NCI-H2107 treated with DMSO at 0.1 percent for 48 hours (cell line): ENCODE measurements at regions not wholly inside any gene's neighbourhood (a gene's known extent, or its start where the extent isn't known, plus 50 kb on each side); places are given as distances from the start of the nearest gene placed in this dataset.

ENCODE experiments used
- DNase-seq: peaks from one replicate; lab custom pipeline; 2025; ENCODE audit not compliant: unreplicated experiment; lab: John Stamatoyannopoulos, UW

DNA sequence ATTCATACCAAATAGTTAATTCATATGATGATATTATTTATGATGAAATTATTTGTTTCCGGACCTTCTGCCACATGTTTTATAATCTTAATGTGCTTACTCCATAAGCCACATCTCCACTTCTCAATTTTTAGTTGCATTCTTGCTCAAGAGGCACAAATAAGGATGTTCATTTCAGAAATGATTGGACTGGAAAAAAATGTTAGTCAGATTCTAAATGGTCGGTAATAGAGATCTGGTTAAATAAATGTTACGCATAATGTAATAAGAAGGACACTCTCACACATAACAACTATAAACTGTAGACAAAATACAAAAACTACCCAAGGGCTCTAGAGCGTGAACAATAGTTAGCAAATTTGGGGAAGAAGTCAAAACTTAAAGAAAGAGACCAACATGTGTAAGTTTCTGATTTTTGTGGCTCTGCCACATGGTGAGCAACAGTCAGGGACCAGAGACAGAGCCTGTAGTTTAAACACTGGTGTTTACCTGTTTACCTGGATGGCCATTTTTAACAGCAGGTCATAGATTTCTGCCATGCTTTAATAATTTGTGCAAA, 554.3 kb upstream of the CLINT1 start:
- no peak for DNase-seq

DNA sequence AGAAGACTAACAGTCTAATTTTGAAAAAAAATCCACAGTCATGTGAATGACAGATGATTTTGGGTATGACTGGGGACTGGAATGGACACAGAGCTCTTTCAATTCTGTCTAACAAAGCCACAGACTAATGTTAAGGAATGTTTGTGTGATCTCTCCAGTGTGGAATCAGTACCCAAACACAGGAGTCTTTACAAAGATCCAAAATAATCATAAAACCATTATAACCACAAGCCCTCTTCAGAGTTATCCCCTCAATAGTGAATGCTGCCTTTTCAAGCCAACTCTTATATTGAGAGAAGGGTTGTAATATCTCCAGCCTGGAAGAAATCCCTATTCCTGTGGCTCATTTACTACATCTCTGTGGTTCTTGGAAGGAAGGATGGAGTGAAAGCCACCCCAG, 552.0 kb upstream of the CLINT1 start:
- DNase-seq, result no peak

DNA sequence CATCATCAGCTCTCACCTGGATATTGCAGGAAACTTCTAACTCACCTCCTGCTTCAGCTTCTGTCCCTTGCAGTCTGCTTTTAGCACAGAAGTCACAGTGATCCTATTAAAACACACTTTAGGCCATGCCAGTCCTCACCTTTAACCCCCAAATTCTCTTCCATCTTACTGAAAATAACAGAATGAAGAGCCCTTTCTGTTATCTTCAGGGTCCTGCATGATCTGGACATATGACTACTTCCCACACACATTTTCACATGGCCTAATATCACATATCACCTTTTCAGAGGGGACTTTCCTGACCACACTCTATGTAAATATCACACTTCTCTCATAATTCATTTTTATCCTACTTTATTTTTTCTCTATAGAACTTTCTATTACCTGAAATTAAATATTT, 550.6 kb upstream of the CLINT1 start:
- DNase-seq, result no peak

DNA sequence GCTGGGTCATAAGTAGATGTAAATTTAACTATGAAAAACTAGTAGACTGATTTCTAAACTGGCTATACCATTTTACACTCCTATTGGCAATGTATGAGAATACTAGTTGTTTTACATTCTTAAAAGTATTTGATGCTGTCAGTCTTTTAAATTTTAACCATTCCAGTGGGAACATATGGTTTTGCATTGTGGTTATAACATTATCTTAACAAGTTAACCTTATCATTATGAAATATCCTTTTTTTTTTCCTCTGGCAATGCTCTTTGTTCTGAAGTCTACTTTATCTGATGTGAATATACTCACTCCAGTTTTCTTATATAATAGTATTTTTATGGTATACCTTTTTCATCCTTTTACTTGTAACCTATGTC, 548.9 kb upstream of the CLINT1 start:
- DNase-seq, result no peak

DNA sequence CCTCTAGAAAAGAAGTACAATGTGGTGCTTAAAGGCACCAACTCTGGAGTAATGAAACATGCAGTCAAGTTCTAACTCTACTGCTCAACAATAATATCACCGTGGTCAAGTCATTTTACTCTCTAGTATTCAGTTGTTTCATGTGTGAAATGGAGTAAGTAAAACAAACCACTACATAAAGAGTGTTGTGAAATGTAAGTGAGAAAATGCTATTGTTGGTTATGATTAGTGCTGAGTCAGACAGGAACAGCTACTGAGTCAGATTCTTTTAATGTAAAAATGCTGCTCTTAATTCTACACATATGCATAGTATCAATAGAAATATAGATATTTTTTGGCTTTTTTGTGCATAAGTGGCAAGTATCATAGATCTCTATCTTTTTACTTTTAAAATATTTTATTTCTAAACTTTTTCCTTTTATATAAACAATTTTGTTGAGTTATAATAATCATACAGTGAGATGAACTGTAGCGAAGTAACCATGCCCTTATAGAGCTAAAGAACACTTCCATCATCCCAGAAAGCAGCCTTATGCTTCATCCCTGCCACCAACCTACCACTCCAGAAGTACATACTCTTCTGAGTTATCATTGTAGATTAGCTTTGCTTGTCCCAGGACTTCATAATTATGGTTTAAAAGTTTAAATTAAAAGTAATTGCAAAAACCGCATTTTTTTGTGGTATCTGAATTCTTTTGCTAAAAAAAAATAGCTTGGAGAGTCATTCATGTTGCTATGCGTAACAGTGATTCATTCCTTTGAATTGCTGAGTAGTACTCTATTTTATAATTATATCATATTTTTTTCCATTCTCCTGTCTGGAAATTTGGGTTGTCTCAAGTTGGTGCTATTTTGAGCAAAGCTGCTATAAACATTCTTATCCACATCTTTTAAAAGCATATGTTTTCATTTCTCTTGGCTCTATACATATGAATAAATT, 548.2 kb upstream of the CLINT1 start:
- no peak for DNase-seq

DNA sequence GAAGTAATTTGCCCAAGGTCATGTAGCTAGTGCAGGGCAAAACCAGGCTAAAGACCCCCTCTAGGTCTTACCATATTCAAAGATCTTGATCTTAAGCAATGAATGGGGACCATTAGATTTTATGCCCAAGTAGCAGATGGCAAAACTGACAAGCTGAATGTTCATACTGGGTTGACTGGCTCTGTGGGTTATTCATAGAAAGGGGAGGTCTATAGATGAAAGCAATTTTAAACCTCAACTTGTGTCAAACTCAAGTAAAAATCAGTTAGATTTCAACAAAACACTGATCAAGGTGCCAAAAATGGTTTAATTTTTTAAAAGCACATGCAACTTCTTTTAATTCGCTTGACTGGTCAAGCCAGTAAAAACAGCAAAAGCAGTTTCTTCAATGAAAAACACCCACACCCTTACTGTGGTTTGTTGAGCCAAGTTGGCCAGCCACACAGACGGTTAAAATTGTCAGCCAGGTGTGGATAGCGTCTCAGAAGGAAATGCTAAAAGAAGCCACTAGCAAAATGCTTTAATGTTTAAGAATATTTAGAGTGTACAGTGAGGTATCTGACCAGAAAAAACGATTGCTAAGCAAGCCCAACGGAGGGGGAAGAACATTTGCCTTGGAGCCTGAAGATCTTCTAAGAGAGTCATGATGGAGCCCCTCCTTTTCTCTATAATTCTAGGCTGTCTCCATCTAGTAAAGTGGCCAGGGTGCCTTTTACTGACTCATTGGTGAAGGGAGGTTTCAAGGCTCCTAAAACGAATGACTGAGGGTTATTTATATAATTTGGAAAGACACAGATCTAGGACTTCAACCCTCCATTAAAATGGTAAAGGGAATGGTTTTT, 539.6 kb upstream of the CLINT1 start:
- no peak for DNase-seq

DNA sequence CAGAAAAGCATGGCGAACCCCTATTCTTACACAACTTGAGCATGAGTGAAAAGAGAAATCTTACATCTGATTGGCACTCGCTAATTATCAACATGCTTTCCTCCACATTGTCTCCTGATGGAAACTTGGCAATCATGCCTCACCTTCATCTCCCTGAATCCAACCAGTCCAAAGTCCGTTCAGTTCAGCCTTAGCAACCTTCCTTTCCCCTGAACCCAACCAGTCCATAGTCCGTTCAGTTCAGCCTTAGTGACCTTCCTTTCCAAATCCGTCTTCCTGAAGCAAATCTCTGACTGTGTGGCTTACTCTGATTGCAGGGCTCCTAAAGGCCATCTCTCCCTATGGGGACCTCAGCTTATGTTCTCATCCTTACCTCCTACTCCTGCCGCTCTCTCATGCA, 538.3 kb upstream of the CLINT1 start:
- DNase-seq, result no peak

DNA sequence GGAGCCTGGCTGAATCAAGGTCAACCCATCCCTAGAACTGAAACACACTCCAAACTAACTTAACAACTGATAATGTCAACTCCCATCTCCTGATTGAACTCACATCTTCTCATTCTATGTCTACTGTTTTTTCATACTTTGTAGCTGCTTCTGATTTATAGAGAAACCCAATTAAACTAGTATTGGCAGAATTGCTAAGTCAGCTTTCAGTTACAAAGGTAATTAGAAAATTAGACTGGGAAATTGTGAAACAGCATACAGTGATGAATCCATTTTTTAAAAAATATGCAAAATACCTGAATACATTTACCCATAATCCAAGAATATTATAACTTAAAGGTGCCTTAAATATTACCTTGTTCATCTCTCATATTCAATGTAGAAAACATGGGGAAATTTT, 535.2 kb upstream of the CLINT1 start:
- DNase-seq, result no peak

DNA sequence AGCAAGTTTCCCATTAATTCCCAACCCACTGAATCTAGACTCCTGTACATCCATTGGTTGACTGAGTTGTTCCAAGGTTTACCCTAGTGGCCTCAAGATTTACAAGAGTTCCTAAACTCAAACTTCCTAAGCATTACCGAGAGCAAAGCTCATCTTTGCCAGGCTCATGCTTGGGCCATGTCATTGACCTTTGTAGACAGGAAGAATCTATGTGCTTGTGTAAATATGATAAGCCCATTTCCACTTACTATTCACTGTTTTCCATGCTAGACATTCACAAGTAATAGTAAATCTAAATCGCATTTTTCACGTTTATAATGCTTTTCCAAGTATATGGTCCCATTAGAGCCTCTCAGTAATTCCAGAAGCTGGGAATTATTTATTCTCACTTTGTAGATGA, 534.5 kb upstream of the CLINT1 start:
- no peak for DNase-seq

DNA sequence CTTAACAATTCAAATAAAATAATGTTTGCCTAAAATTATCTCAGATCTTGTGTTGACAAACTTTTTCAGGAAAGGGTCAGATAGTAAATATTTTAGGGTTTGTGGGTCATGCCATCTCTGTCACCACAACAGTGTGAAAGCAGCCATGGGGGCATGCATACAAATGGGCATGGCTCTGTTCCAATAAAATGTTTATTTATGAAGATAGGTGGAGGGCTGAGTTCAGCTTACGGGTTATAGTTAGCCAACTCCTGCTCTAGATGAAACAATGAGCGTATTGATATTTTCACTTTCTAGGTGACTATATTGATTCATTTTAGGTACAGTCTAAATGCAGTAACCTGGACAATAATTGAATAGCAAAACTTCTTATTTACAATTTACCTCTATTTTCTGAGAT, 533.8 kb upstream of the CLINT1 start:
- no peak for DNase-seq

DNA sequence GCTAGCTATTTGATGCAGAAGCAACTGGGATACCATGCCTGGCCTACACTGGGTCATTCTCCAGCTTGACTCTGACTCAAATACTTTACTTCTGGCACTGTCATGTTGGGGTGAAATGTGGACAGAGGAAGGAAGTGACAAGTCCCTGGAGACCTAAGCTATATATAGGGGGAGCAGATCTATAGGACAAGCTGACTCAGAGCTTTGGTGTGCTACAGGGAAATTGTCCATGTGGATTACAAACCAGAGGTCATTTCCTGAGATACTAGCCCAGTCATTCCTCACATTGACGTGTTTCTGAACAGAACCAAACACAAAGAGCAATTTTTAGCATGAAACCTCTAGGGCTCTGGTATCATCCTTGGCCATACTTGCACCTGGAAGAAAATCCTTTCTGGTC, 531.6 kb upstream of the CLINT1 start:
- no peak for DNase-seq

DNA sequence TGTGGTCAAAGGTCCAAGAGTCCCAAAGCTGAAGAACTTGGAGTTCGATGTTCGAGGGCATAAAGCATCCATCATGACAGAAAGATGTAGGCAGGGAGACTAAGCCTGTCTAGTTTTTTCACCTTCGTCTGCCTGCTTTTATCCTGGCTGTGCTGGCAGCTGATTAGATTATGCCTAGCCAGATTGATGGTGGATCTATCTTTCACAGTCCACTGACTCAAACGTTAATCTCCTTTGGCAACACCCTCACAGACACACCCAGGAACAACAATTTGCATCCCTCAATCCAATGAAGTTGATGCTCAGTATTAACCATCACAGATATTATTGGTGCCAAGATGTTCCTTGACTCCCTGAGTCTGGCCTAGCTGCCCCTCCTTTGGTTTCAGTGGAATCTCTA, 530.8 kb upstream of the CLINT1 start:
- no peak for DNase-seq

DNA sequence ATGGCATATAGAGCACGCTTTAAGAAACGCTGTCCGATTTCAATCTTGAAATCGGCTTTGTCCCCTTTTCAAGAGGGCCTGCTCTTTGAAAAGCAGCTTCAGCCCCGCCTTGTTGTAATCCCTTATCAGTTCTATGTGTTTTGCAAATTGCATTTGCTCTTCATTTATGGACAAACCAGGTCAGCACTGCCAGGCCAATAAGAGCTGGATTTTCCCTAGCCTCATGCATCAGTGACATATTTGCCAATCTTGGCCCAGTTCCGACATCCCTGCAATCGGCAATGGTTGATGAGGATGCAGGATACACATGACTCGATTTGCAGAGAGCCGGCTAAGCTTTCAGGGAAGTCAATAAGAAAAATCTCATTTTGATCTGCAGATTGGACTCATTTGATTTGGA, 529.1 kb upstream of the CLINT1 start:
- no peak for DNase-seq

DNA sequence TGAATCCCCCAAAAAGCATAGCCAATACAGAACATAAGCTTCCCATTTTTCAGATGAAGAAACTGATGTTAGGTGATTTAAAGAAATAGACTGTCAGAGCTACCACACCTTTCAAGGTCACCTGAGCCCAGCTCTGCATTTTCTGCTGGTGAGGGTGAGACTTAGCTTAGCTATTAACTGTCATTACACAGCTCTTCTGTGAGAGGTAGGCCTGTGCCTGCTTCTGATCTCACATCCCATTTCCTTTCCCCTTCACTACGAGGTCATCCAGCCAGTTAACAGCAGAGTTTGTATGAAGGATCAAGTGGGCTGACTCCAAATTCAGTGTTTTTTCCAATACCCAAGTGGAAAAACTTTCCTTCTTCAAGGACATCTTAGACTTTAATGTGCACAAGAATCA, 528.6 kb upstream of the CLINT1 start:
- DNase-seq, result no peak

DNA sequence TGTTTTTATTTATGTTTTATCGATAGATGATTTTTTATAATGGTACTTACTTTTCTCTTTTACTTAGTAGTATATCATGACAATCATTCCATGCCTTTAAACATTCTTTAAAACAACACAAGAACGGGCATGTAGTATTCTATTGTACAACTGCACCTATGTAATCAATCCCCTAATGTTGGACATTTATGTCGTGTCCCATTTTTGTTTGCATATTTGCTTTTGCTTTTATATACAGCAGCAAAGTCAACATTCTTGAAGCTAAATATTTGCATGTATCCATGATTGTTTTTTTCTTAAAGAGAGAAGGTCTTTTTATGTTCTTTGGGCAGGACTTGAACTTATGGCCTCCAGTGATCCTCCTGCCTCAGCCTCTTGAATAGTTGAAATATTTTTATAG, 527.0 kb upstream of the CLINT1 start:
- DNase-seq, result no peak

DNA sequence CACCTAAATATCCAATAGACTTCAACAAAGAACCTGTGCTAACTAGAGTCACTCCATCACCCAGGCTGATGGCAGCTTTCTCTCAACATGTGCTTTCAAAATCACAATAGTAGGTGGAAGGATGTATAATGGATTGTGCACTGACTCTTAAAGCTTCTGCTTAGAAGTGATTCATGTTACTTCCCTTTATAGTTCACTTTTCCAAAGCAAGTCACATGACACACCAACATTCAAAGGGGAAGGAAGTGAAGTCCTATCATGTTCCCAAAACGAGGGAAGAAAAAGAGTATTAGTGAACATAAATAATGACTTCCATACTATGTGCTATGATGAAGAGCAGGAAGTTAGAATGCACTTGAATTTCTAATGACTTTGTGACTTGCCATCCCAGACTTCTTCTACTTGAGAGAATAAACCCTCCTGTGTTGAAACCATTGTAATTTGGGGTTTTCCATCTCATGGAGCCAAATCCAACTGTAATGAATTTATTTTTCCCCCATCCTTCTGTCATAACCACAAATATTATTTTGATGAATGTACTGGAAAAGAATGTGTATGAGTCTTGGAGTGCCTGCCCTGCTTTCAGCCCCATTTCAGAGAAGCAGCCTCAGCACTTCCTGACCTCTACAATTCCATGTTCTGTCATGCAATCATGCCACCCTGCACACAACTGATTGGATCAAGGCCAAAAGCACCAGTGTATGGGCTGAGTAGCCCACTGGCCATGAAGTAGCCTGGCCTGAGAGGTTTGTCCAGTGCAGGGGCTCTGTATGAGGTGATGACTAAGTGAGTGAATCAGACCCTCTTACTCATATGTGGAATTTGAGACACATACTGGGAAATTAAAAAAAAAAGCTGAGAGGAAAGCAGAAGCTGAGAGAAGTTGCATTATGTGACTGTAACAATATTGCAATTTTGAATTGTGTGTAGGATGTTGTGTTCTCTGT, 525.9 kb upstream of the CLINT1 start:
- no peak for DNase-seq

DNA sequence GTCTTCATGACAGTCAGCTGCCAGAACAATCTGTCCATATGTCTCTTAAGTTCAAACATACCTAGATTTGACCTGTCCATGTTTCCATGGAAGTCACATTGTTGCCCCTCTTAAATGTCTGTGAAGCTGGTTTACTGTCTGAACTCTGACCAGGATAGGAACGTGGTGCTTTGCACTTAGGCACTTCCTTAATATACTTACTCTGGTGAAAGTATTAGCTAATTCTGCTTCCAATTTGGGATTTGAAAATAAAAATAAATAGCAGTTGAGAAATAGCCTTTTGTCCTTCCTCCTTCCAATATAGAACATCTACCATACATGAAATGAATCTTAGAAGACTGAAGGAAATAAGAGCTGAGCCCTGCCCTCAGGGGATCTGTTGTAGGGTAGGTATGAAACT, 524.5 kb upstream of the CLINT1 start:
- no peak for DNase-seq

DNA sequence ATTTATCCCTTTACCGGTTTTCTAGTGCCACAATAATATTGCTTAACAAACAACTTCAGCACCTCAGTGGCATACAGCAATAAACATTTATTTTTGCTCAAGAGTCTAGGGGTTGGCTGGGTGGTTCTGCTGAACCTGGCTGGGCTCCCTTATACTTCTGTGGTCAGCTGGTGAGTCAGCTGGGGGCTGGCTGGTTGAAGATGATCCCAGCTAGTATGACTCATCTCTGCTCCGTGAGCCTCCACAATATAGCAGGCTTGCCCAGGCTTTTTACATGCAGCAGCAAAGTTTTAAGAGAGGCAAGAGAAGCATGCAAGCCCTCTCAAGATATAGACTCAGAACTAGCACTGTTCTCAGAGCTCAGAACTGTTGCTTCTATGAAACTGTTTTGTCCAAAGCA, 523.5 kb upstream of the CLINT1 start:
- DNase-seq, result no peak

DNA sequence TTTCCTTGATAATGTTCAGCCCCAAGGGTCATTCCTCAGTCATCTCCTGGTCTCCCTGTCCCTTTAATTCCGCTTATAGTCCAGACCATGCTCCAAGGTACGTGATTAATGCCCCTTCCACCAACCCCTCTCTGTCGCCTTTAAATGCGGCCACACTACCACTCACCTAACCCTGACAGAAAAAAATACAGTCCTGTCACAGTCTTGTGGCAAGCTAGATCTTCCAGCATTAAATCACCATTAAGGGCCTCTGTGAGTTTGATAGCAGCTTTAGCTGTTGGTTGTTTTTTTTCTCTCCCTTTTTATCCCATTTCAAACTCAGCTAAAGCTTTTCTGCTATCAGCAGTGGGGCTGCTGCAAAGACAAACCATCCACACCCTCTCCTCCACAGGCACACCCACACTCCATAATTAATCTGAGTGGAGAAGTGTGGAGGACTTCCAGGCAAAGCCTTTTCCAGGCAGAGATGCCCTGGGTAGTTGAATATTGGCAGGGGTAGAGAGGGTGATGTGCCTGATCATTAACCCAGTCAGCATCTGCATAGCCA, 522.7 kb upstream of the CLINT1 start:
- no peak for DNase-seq

DNA sequence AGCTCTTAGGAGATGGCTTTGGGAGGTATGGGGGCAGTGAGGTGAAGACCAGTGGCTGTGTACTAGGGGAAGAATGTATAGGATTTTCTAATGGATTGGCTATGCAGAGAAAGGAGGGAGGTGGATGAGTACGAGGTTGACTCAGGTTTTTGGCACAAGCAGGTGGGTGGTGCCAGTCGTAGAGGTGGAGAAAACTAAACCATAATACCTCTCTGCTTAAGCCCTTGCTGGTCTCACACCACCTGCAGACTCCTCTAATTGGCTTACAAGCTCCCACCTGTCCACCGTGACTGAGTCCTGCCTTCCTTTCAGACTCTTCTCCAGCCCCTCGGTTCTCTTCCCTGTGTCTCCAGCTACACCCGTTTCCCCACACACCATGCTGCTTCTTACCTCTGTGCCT, 521.7 kb upstream of the CLINT1 start:
- no peak for DNase-seq

DNA sequence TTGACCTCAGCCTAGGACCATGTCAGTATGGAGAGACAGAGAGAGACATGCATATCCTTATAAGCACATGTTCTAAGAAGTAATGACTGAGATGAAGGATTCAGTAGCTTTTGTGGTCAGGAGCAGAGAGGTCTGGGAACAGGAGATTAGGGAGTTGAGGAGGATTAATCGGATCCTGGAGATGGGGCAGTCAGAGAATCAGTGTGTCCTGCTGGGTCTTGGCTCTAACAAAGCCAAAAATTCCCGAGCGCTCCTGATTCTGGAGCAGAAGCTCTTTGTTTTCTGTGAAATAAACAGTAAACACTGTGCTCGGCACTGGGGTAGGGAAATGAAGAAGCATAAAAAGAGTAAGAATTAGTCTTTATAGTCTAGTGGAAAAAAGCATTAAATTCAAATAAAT, 520.0 kb upstream of the CLINT1 start:
- DNase-seq, result no peak
